ENCODE measurements at regions not wholly inside any gene's neighbourhood (a gene's known extent, or its start where the extent isn't known, plus 50 kb on each side); places are given as distances from the start of the nearest gene placed in this dataset.
"Not testable (repeated sequence)": the region's sequence is repeated elsewhere in the genome, so short reads cannot be mapped to it uniquely, and the experiment has no call there.

DNA sequence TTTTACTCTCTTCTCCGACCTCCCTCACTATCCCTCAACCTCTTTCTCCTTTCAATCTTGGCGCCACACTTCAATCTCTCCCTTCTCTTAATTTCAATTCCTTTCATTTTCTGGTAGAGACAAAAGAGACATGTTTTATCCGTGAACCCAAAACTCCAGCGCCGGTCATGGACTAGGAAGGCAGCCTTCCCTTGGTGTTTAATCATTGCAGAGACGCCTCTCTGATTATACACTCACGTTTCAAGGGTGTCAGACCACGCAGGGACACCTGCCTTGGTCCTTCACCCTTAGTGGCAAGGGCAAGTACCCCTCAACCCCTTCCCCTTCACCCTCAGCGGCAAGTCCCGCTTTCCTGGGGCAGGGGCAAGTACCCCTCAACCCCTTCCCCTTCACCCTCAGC, 92.3 kb upstream of the CCDC180 start:
- peaks cover 19% of the 10 kb centered on the region for H3K27me3 Mint-ChIP-seq
- H3K4me3 Mint-ChIP-seq; DNase-seq; ATAC-seq; H3K27ac Mint-ChIP-seq; H3K4me1 Mint-ChIP-seq; H3K9me3 Mint-ChIP-seq (ENCODE audit: low read depth); CTCF ChIA-PET; H3K36me3 Mint-ChIP-seq: not testable (repeated sequence)

DNA sequence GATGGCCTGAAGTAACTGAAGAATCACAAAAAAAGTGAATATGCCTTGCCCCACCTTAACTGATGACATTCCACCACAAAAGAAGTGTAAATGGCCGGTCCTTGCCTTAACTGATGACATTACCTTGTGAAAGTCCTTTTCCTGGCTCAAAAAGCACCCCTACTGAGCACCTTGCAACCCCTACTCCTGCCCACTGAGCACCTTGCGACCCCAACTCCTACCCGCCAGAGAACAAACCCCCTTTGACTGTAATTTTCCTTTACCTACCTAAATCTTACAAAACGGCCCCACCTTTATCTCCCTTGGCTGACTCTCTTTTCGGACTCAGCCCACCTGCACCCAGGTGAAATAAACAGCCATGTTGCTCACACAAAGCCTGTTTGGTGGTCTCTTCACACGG, 92.9 kb upstream of the CCDC180 start:
- H3K36me3 Mint-ChIP-seq; H3K27ac Mint-ChIP-seq; CTCF ChIA-PET; H3K4me1 Mint-ChIP-seq; H3K9me3 Mint-ChIP-seq (ENCODE audit: low read depth); ATAC-seq; DNase-seq; H3K4me3 Mint-ChIP-seq: not testable (repeated sequence)
- peaks cover 13% of the 10 kb centered on the region for H3K27me3 Mint-ChIP-seq

GRCh38 chr9:97199683-97200082, 107.8 kb upstream of the CCDC180 start:
- CTCF ChIA-PET; H3K9me3 Mint-ChIP-seq (ENCODE audit: low read depth); H3K36me3 Mint-ChIP-seq; H3K27ac Mint-ChIP-seq; H3K4me1 Mint-ChIP-seq; H3K27me3 Mint-ChIP-seq; DNase-seq; H3K4me3 Mint-ChIP-seq; ATAC-seq: not testable (repeated sequence)

- DNase-seq; H3K9me3 Mint-ChIP-seq (ENCODE audit: low read depth); H3K27me3 Mint-ChIP-seq; H3K36me3 Mint-ChIP-seq; H3K4me3 Mint-ChIP-seq; H3K4me1 Mint-ChIP-seq; H3K27ac Mint-ChIP-seq; ATAC-seq; CTCF ChIA-PET: not testable (repeated sequence)
These were observed 113.7 kb upstream of the CCDC180 start for GRCh38 chr9:97193767-97194166.

- Mint-ChIP-seq H3K9me3 (ENCODE audit: low read depth) (peaks cover 3% of the 10 kb centered on the region), H3K36me3 (peaks cover 5% of the 10 kb centered on the region), H3K4me1 (peaks cover 1% of the 10 kb centered on the region)
These were observed 118.9 kb upstream of the CCDC180 start for GRCh38 chr9:97188545-97188944.

DNA sequence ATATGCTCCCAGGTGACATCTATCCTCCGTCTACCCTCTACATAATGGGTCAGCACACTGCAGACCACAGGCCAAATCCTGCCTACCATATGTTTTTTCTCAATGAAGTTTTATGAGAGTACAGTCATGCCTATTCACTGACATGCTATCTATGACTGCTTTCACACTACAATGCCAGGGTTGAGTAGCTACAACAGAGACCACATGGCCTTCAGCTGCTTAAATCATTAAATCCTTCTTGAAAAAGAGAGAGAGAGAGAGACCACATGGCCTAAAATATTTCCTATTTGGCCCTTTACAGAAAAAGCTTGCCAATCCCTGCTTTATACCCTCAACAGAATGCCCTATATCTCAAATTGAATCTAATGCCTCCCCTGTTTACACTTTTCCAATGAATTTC, 119.8 kb upstream of the CCDC180 start:
- H3K36me3 Mint-ChIP-seq; CTCF ChIA-PET; H3K4me1 Mint-ChIP-seq; H3K27me3 Mint-ChIP-seq; H3K9me3 Mint-ChIP-seq (ENCODE audit: low read depth); DNase-seq; H3K4me3 Mint-ChIP-seq; ATAC-seq; H3K27ac Mint-ChIP-seq: not testable (repeated sequence)

More at GRCh38 chr9:97188545-97188944, 118.9 kb upstream of the CCDC180 start:
- no peak for ATAC-seq
- Mint-ChIP-seq H3K4me3 (no peak overlapping the region), H3K27ac (no peak overlapping the region), H3K27me3 (peaks cover 2% of the 10 kb centered on the region)
- CTCF ChIA-PET: no interaction called here
- no peak for DNase-seq

- Mint-ChIP-seq H3K36me3 (peaks cover 9% of the 10 kb centered on the region), H3K4me3 (no peak overlapping the region), H3K27me3 (peaks cover 4% of the 10 kb centered on the region), H3K9me3 (ENCODE audit: low read depth) (peaks cover 2% of the 10 kb centered on the region), H3K27ac (no peak overlapping the region), H3K4me1 (peaks cover 3% of the 10 kb centered on the region)
- CTCF ChIA-PET: no interaction called here
- DNase-seq (no peak), ATAC-seq (no peak)
These were observed 121.0 kb upstream of the CCDC180 start for GRCh38 chr9:97186493-97186892.

- ATAC-seq; H3K27me3 Mint-ChIP-seq; H3K36me3 Mint-ChIP-seq; H3K4me3 Mint-ChIP-seq; H3K4me1 Mint-ChIP-seq; H3K27ac Mint-ChIP-seq; DNase-seq; H3K9me3 Mint-ChIP-seq (ENCODE audit: low read depth); CTCF ChIA-PET: not testable (repeated sequence)
These were observed 124.9 kb upstream of the CCDC180 start for GRCh38 chr9:97182532-97182931.

GRCh38 chr9:97179616-97180015, 127.8 kb upstream of the CCDC180 start:
- Mint-ChIP-seq H3K27ac (no peak overlapping the region), H3K27me3 (peaks cover 9% of the 10 kb centered on the region), H3K9me3 (ENCODE audit: low read depth) (no peaks in the 10 kb centered on the region), H3K36me3 (peaks cover 4% of the 10 kb centered on the region), H3K4me1 (peaks cover 1% of the 10 kb centered on the region), H3K4me3 (no peak overlapping the region)
- CTCF ChIA-PET: no interaction called here
- DNase-seq (no peak), ATAC-seq (no peak)

DNA sequence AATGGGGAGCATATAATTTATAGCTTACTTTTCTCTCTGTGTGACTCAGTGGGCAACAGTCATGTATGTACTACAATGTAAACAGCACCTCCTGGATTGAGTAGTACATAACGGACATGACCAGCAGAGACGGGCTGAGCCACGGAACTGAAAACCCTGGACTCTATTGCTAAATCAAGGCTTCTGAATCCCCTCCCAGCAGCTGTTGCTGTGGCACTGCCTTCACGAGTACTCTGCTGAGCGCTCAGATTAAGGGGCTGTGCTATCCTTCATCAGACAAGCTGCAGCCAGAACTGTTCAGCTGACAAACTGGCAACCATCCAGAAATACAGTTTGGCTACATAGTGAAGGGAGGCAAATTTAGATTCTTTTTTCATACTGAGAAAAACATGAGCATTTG, 131.3 kb upstream of the CCDC180 start:
- DNase-seq (no peak), ATAC-seq (no peak)
- H3K27ac Mint-ChIP-seq: no peak overlapping the region
- no peaks in the 10 kb centered on the region for H3K4me1 Mint-ChIP-seq
- peaks cover 8% of the 10 kb centered on the region for H3K36me3 Mint-ChIP-seq
- H3K4me3 Mint-ChIP-seq: no peak overlapping the region
- CTCF ChIA-PET: no interaction called here
- peaks cover 5% of the 10 kb centered on the region for H3K27me3 Mint-ChIP-seq
- no peaks in the 10 kb centered on the region for H3K9me3 Mint-ChIP-seq (ENCODE audit: low read depth)

DNA sequence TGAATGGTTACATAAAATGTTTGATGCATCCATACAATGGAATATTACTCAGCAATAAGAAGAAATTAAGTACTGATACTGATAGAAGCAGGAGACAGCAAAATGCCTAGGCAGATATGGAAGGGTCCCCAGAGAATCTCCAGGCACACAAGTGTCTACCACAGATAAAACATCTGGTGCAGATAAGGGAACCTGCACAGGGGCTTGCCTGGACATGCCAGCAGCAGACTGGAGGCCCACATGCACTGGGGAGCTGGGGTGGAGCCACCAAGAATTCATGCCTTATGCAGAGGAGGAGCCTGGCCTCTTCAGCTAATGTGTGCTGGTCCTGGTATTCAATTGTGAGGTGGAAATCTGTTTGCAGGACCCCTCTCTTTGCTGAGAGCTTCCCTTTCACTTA, 129.2 kb upstream of the CTSV start:
- H3K4me3 Mint-ChIP-seq; H3K9me3 Mint-ChIP-seq (ENCODE audit: low read depth); DNase-seq; CTCF ChIA-PET; H3K36me3 Mint-ChIP-seq; H3K27me3 Mint-ChIP-seq; H3K27ac Mint-ChIP-seq; ATAC-seq: not testable (repeated sequence)
- peaks cover 31% of the 10 kb centered on the region for H3K4me1 Mint-ChIP-seq

- ATAC-seq (peak; percentile 60), DNase-seq (peak; percentile 49)
- CTCF ChIA-PET; H3K27me3 Mint-ChIP-seq; H3K9me3 Mint-ChIP-seq (ENCODE audit: low read depth); H3K36me3 Mint-ChIP-seq: not testable (repeated sequence)
- Mint-ChIP-seq H3K4me3 (peak overlapping the region; percentile 49), H3K27ac (peak overlapping the region; percentile 86), H3K4me1 (peaks cover 31% of the 10 kb centered on the region)
These were observed 127.7 kb upstream of the CTSV start for GRCh38 chr9:97166496-97167138.

- H3K27me3 Mint-ChIP-seq: no peaks in the 10 kb centered on the region
- CTCF ChIA-PET: no interaction called here
- H3K4me1 Mint-ChIP-seq: peaks cover 3% of the 10 kb centered on the region
- H3K9me3 Mint-ChIP-seq (ENCODE audit: low read depth): no peaks in the 10 kb centered on the region
- no peak overlapping the region for H3K4me3 Mint-ChIP-seq
- H3K36me3 Mint-ChIP-seq: peaks cover 1% of the 10 kb centered on the region
- ATAC-seq (no peak), DNase-seq (no peak)
- no peak overlapping the region for H3K27ac Mint-ChIP-seq
These were observed 121.3 kb upstream of the CTSV start for GRCh38 chr9:97160255-97160654.

- H3K9me3 Mint-ChIP-seq (ENCODE audit: low read depth); H3K4me3 Mint-ChIP-seq; CTCF ChIA-PET; H3K36me3 Mint-ChIP-seq; H3K27me3 Mint-ChIP-seq; H3K27ac Mint-ChIP-seq; DNase-seq; ATAC-seq; H3K4me1 Mint-ChIP-seq: not testable (repeated sequence)
These were observed 119.8 kb upstream of the CTSV start for GRCh38 chr9:97158722-97159121.

DNA sequence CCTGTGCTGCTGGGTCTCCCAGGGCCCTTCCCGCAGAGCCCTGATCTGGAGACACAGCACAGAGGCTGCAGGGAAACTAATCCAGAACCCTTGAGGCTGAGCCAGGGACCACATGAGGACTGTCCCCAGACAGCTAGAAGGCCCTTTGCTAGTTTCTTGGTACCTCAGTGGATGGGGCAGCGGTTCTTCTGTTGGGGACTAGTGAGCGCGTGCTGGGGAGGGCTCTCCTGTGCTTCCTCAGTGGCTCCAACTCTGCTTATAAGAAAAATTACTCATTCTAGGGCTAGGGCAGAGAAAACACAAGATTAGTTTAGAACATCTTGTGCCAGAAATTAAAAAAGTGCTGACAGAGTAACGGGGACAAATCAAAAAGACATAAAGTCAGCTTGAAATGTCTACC, 116.5 kb upstream of the CTSV start:
- H3K4me1 Mint-ChIP-seq; ATAC-seq; DNase-seq; H3K36me3 Mint-ChIP-seq; H3K4me3 Mint-ChIP-seq; H3K27me3 Mint-ChIP-seq; H3K27ac Mint-ChIP-seq; CTCF ChIA-PET; H3K9me3 Mint-ChIP-seq (ENCODE audit: low read depth): not testable (repeated sequence)

Data from activated CD8-positive, alpha-beta memory T cell treated with anti-CD3 and anti-CD28 coated beads, Interleukin-2, amount 10 ng/mL, durations not matched to agents 7 days and 5 days (primary cell).